GM10266 (cell line): ENCODE measurements at regions not wholly inside any gene's neighbourhood (a gene's known extent, or its start where the extent isn't known, plus 50 kb on each side); places are given as distances from the start of the nearest gene placed in this dataset.

Source experiments
- DNase-seq: peaks from one replicate; pipeline ENCODE4 v3.0.0; 2012; ENCODE audit errors: extremely low spot score
- CTCF ChIP-seq: IDR thresholded peaks from 2 replicates; pipeline ENCODE4 v1.5.1; 2012; ENCODE audit warnings: mild to moderate bottlenecking, low read depth; ENCODE audit not compliant: control insufficient read depth, insufficient read depth; ENCODE audit errors: missing control alignments

GRCh38 chr14:38430522-38430921 lies 174.6 kb upstream of the CLEC14A start:
- no peak for TF ChIP-seq CTCF
- no peak for DNase-seq

- no peak for DNase-seq
- TF ChIP-seq CTCF, result no peak
Observed at GRCh38 chr14:38425324-38425976, 169.6 kb upstream of the CLEC14A start.

- TF ChIP-seq CTCF, result no peak
- DNase-seq, result no peak
Observed at GRCh38 chr14:38420048-38420447, 164.2 kb upstream of the CLEC14A start.

- TF ChIP-seq CTCF, result no peak
- DNase-seq, result no peak
Observed at GRCh38 chr14:38419579-38419978, 163.7 kb upstream of the CLEC14A start.

- no peak for DNase-seq
- no peak for TF ChIP-seq CTCF
Observed at GRCh38 chr14:38412654-38413053, 156.8 kb upstream of the CLEC14A start.

- no peak for TF ChIP-seq CTCF
- no peak for DNase-seq
Observed at GRCh38 chr14:38410442-38410841, 154.5 kb upstream of the CLEC14A start.

- DNase-seq, result no peak
- no peak for TF ChIP-seq CTCF
Observed at GRCh38 chr14:38409071-38409705, 153.3 kb upstream of the CLEC14A start.
